DND-41 (cell line): ENCODE measurements at regions not wholly inside any gene's neighbourhood (a gene's known extent, or its start where the extent isn't known, plus 50 kb on each side); places are given as distances from the start of the nearest gene placed in this dataset.

Experiments
- CTCF ChIP-seq: IDR thresholded peaks from 2 replicates; pipeline ENCODE4 v1.5.1; 2012; ENCODE audit warnings: borderline replicate concordance, low read length, moderate library complexity, mild to moderate bottlenecking; ENCODE audit not compliant: poor library complexity, severe bottlenecking; ENCODE audit errors: extremely low read depth
- EZH2 ChIP-seq: IDR thresholded peaks from 3 replicates; pipeline ENCODE4 v1.6.1; 2012; ENCODE audit warnings: borderline replicate concordance, low read depth, mild to moderate bottlenecking, moderate library complexity, low read length, inconsistent platforms; ENCODE audit not compliant: severe bottlenecking

GRCh38 chr2:7988440-7988839 is 693.4 kb upstream of the ID2 start:
- TF ChIP-seq CTCF (no peak), EZH2 (no peak)
